GM21526 (cell line): ENCODE measurements at regions not wholly inside any gene's neighbourhood (a gene's known extent, or its start where the extent isn't known, plus 50 kb on each side); places are given as distances from the start of the nearest gene placed in this dataset.

Experiments used
- ATAC-seq: cut with Tn5 transposase; IDR thresholded peaks from one replicate; pipeline ENCODE4 v1.9.1; 2021; ENCODE audit warnings: moderate library complexity; ENCODE audit not compliant: unreplicated experiment, low FRiP score

DNA sequence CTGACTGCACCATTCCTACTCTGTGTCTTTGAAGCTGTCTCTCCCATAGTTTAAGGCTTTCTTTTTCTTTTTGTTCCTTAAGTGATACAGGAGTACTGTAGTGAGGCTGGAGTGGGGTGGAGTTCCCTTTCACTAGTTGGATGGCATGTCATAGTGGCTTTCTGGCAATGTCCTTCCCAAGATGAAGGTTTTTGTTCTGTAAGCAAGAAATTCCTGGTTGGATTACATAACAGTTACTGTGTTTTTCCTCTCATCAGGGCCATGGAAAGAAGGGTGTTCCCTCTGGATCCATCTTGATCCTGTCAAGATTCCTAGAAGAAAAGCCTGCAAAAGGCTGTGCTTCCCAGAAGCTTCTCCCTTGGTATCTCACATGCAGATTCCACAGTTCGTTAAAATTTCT lies 84.2 kb downstream of the ACKR3 start:
- no peak for ATAC-seq

- ATAC-seq, result no peak
These were observed 84.9 kb downstream of the ACKR3 start for GRCh38 chr2:236654496-236654895.

- no peak for ATAC-seq
These were observed 86.5 kb downstream of the ACKR3 start for GRCh38 chr2:236656166-236656565.

- no peak for ATAC-seq
These were observed 87.1 kb downstream of the ACKR3 start for GRCh38 chr2:236656721-236657120.

DNA sequence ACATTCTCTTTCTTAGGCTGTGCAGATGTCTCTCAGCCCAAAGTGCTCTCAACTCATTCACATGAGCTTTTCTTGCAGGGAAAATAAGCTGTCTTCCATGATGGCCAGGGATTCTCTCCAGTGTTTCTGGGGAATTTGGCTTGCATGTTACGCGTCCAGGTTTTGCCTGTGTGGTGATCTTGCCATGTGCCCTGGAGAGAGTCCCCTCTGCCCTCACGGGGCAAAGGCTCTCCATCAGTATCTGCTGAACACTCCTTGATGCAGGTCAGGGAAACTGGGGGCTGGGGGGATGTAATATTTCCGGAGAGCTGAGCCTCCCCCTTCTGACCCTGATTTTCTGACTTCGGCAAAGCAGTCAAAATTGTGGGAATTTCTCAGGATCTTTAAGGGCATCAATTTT lies 87.6 kb downstream of the ACKR3 start:
- ATAC-seq, result no peak

GRCh38 chr2:236657801-236658200 lies 88.2 kb downstream of the ACKR3 start:
- no peak for ATAC-seq

- no peak for ATAC-seq
These were observed 89.5 kb downstream of the ACKR3 start for GRCh38 chr2:236658974-236659757.

DNA sequence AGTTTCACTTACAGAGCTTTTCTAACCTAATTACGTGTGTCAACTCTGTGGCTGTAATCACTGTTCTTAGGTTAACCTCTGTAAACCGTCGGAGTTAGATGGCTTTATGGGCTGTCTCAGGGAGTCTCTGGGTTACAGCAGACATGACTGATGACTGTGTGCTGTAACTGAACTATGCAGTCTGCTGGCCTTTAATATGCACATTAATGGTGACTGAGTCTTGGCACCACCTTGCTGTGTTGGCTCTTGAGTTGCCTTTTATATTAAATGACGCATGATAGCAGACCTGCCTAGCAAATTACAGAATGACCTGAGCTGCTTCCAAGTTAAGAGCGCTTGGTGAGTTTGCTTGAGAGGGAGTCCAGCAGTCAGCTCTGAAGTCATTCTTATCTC lies 90.1 kb downstream of the ACKR3 start:
- ATAC-seq, result no peak

DNA sequence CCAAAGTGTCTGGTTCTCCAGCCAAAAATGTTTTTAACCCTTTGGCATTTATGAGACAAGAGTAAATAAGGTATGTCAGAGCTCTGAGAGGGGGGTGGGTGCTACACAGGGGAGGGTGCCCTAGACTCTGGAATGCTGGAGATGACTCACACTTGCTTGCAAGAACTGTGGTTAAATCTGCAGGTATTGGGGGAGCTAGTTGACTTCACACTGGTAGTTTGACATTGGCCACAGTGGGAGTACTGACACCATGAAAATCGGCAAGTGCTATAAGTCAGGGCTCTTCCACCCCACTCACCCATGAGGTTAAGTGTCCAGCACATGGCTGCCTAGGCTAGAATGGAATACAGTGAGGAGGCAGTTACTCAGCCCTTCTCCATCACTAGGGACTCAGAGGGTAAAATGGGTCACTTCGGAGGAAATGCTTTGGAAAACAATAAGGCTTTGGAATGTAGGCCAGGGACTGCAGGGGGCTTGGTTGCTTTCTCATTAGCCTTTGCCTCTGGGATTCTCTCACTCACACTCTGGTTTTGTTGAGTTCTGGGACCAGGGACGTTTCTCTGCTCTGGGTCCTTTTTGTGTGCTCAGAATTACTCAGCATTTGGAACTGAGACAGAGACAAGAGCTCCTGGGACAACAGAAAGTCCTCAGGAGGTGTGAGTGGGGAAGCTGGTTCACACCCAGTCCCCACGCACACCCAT lies 91.6 kb downstream of the ACKR3 start:
- no peak for ATAC-seq

DNA sequence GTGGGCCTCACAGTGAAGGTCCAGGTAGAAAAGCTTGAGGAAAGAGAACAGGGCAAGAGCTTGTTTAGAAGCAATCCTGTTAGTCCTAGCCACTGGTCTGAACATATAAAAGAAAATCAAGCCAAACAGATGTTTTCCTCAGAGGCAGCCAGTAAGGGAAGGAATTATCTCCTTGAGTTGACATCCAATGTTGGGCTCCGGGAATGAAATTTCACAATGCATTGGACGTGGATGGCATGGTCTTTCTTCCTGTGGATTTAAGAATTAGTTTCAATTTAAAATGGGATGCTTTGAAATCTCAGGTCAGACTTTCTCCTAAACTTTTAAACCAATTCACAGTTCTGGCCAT lies 92.1 kb downstream of the ACKR3 start:
- no peak for ATAC-seq

DNA sequence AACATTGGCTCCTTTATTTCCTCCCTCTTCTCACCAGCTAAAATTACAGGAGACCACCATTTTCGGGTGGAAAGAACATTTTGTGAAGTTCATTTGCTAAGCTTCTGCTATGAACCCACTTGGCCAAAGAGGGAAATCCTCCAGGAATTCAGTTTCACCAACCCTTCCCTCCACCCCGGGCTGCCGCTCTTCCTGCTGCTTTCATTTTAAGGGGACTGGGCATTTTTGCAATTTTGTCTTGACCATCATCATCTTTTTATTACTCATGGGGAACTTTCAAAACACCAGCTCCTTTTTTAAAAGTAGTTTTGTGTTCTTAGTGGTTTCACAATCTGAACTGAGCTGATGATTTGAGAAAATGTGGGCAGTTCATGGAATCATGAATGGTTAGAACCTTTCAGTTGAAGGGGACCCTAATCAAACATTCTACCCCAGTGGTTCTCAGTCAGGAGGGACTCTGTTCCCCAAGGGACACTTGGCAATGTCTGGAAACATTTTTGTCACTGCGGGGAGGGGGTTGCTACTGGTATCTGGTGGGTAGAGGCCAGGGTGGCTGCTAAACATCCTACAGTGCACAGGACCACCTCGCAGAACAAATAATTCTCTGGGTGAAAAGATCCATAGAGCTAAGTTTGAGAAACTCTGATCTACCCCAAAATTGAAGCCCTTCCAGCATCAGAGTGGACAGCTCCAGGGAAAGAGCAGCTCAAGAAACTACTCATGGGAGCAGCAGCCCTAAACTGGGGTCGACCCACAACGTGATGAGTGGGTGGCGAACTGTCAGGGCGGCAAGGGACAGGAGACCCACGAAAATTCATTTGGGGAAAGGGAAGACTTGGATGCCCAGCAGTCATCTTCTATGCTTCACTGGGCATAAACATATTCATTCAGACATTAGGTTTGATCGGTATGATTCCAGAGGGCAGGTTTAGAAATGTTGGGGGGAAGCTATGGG lies 92.9 kb downstream of the ACKR3 start:
- ATAC-seq, result no peak

DNA sequence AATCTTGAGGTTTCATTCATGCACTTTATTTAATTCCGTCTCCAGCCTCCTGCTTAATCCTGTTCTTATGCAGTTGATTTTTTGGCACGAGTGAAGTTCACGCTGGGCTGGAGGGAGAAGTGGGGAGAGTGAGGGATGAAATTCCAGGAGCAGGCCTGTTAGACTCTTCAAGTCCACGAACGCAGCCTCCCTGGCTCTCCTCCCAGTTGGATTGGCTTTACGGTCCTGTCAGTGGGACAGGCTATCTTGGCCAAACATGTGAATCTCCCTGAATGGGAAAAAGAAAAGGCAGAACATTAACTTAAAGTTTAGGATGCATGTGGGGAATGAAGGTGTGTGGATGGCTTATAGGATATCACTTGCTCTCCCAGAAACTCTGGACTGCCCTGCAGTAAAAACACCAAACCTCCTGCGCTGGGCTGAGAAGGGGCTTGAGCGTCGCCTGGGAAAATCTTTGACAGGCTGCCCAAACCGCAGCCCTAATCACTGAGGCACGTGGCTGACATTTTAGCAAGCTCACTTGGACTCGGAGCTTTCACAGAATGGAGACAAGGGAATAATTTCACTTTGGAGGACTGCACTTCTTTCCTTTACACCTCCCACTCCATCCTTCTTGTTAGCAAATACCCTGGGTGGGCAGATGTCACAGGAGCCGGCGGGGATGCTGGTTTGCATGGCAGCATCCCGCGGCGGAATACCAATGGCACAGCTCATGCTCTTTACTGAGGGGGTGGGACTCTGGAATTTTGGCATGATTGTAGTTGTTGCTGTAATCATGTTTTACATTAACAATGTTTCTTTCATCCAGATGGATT lies 93.9 kb downstream of the ACKR3 start:
- no peak for ATAC-seq

DNA sequence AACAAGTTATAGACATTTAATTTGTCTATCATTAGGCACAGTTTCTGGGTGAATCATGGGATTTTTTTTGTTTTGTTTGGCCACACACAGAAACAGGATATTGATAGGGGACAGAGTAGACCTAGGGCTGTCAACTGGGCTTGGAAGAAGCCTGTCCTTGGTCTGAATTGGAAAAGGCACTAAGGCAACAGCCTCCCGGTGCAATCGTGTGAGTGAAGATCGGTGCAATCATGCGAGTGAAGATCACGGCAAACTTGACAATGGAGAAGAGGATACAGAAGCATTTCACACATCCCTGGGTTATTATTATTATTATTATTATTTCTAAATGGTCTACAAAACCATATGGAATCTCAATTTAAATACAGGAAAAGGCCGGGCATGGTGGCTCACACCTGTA lies 94.5 kb downstream of the ACKR3 start:
- no peak for ATAC-seq

DNA sequence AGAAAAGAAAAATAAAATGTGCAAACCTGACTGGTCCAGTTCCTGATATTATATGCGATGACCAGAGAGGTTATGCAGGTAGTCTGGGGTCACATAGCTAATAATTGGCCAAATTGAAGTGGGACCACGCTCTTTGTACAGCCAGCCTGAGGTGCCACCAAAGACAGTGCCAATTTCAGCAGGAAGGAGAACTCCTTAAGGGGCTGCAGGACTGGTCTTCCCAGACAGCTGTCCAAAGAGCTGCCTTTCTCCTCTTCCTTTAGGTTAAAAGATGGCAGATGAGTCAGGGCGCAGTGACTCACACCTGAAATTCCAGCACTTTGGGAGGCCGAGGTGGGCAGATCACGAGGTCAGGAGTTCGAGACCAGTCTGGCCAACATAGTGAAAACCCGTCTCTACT lies 95.5 kb downstream of the ACKR3 start:
- no peak for ATAC-seq

DNA sequence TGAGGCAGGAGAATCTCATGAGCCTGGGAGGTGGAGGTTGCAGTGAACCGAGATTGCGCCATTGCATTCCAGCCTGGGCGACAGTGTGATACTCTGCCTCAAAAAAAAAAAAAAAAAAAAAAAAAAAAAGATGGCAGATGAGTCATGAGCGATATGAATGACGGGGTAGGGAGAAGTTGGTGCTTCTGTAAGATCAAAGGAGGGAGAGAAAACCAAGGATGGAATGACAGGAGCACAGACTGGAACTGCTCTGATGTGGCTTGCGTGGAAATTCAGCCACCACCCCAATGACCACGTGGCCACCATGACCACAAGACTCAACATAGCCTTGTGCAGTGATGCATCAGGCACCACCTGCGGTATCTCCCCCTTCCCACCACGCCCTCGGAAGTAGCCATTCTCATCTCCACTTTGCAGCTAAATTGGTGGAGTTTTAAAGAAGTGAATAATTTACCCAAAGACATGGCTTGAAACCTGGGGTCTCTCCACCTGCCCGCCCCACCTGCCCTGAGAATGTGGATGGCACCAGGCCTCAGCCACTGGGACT lies 96.0 kb downstream of the ACKR3 start:
- no peak for ATAC-seq

GRCh38 chr2:236666646-236667204 lies 97.1 kb downstream of the ACKR3 start:
- ATAC-seq, result no peak

- no peak for ATAC-seq
These were observed 97.9 kb downstream of the ACKR3 start for GRCh38 chr2:236667526-236667925.

DNA sequence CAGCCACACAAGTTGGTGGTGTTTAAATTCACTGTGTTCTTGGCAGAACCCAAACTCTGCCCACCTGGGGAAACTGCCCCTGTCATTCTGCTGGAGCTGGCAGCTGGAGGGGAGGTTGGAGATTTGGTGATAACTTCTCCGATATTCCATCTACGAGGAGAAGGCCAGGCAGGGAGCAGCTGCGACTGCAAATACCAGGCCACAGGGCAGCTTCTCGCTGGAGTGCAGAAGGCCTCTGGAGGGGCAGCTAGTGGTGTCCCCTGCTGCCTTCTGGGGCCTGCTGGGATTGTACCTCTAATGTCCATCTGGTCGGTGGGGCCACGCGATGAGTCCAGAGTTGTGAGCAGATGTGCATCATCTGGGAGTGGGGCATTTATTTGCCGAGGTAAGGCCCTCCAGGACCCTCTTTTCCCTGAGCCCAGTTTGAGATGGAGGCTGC lies 98.9 kb downstream of the ACKR3 start:
- no peak for ATAC-seq

GRCh38 chr2:236670235-236670620 lies 100.6 kb downstream of the ACKR3 start:
- ATAC-seq, result no peak
